ENCODE measurements at regions not wholly inside any gene's neighbourhood (a gene's known extent, or its start where the extent isn't known, plus 50 kb on each side); places are given as distances from the start of the nearest gene placed in this dataset.

GRCh38 chr2:42862669-42863185 is 70.3 kb upstream of the HAAO start:
- Histone ChIP-seq H3K9me3 (no peaks in the 10 kb centered on the region), H3K4me3 (no peak overlapping the region), H3K36me3 (ENCODE audit: low read depth) (no peaks in the 10 kb centered on the region), H3K4me1 (ENCODE audit: low read depth) (peaks cover 17% of the 10 kb centered on the region)
- intact Hi-C loops (cut with DNase I, micrococcal nuclease): no loop called here
- no peak for ATAC-seq
- DNase-seq: no peak
- no peak for TF ChIP-seq CTCF (IDR thresholded peaks at IDR 0.05)

GRCh38 chr2:42861321-42861720 is 68.9 kb upstream of the HAAO start:
- DNase-seq: no peak
- intact Hi-C loops (cut with DNase I, micrococcal nuclease): no loop called here

GRCh38 chr2:42860319-42861094 is 68.1 kb upstream of the HAAO start:
- TF ChIP-seq CTCF (IDR thresholded peaks at IDR 0.05): no peak
- H3K36me3 ChIP-seq (ENCODE audit: low read depth): no peaks in the 10 kb centered on the region
- DNase-seq (no peak), ATAC-seq (no peak)
- H3K4me3 ChIP-seq: no peak overlapping the region
- H3K4me1 ChIP-seq (ENCODE audit: low read depth): peaks cover 17% of the 10 kb centered on the region
- intact Hi-C loops (cut with DNase I, micrococcal nuclease): no loop called here
- no peaks in the 10 kb centered on the region for H3K9me3 ChIP-seq

More at GRCh38 chr2:42861321-42861720, 68.9 kb upstream of the HAAO start:
- Histone ChIP-seq H3K4me1 (ENCODE audit: low read depth) (peaks cover 17% of the 10 kb centered on the region), H3K4me3 (no peak overlapping the region), H3K36me3 (ENCODE audit: low read depth) (no peaks in the 10 kb centered on the region), H3K9me3 (no peaks in the 10 kb centered on the region)
- TF ChIP-seq CTCF (IDR thresholded peaks at IDR 0.05): no peak
- ATAC-seq: no peak

GRCh38 chr2:42859791-42860190 is 67.4 kb upstream of the HAAO start:
- no peak for DNase-seq
- TF ChIP-seq CTCF (IDR thresholded peaks at IDR 0.05): no peak
- peak; percentile 71 for ATAC-seq
- H3K36me3 ChIP-seq (ENCODE audit: low read depth): no peaks in the 10 kb centered on the region
- H3K4me3 ChIP-seq: no peak overlapping the region
- H3K4me1 ChIP-seq (ENCODE audit: low read depth): peaks cover 17% of the 10 kb centered on the region
- intact Hi-C loops (cut with DNase I, micrococcal nuclease): no loop called here
- no peaks in the 10 kb centered on the region for H3K9me3 ChIP-seq

- peak; percentile 84 for TF ChIP-seq CTCF (IDR thresholded peaks at IDR 0.05)
- Histone ChIP-seq H3K9me3 (no peaks in the 10 kb centered on the region), H3K4me3 (no peak overlapping the region), H3K36me3 (ENCODE audit: low read depth) (no peaks in the 10 kb centered on the region), H3K4me1 (ENCODE audit: low read depth) (peaks cover 17% of the 10 kb centered on the region)
- DNase-seq: peak in 1 of 3 donors; percentile 96
- intact Hi-C loops (cut with DNase I, micrococcal nuclease): no loop called here
- ATAC-seq: peak; percentile 82
Observed at GRCh38 chr2:42859006-42859552, 66.7 kb upstream of the HAAO start.
